ENCODE measurements at regions not wholly inside any gene's neighbourhood (a gene's known extent, or its start where the extent isn't known, plus 50 kb on each side); places are given as distances from the start of the nearest gene placed in this dataset.

- no peak for TF ChIP-seq TEAD4 (IDR thresholded peaks at IDR 0.05)
- TF ChIP-seq EP300 (IDR thresholded peaks at IDR 0.05; ENCODE audit: borderline replicate concordance): no peak
- TF ChIP-seq CEBPB (IDR thresholded peaks at IDR 0.05): no peak
- no peak for TF ChIP-seq FOXM1 (IDR thresholded peaks at IDR 0.05; ENCODE audit: borderline replicate concordance, low read depth)
- no peak for TF ChIP-seq NFIC (IDR thresholded peaks at IDR 0.05)
- TF ChIP-seq YY1 (IDR thresholded peaks at IDR 0.05; ENCODE audit: low read depth): no peak
- no peak for TF ChIP-seq RAD21 (IDR thresholded peaks at IDR 0.05; ENCODE audit: low read depth)
- TF ChIP-seq EGR1 (IDR thresholded peaks at IDR 0.05): no peak
- TF ChIP-seq CREB1 (IDR thresholded peaks at IDR 0.05; ENCODE audit: low read depth): no peak
- no peak for TF ChIP-seq MAX (IDR thresholded peaks at IDR 0.05)
- TF ChIP-seq TCF12 (IDR thresholded peaks at IDR 0.05; ENCODE audit: low read depth): no peak
- TF ChIP-seq TAF1 (IDR thresholded peaks at IDR 0.05; ENCODE audit: low read depth): no peak
- TF ChIP-seq REST (IDR thresholded peaks at IDR 0.05; ENCODE audit: low read depth): no peak
- TF ChIP-seq USF1 (IDR thresholded peaks at IDR 0.05): no peak
- no peak for TF ChIP-seq ZBTB7A (IDR thresholded peaks at IDR 0.05; ENCODE audit: low read depth)
Observed at GRCh38 chr5:24385070-24385469, 259.7 kb downstream of the CDH10 start.

- TF ChIP-seq REST (IDR thresholded peaks at IDR 0.05; ENCODE audit: low read depth): no peak
Observed at GRCh38 chr5:24385617-24386016, 259.2 kb downstream of the CDH10 start.

- no peak for TF ChIP-seq CREB1 (IDR thresholded peaks at IDR 0.05; ENCODE audit: low read depth)
Observed at GRCh38 chr5:24388448-24388847, 256.3 kb downstream of the CDH10 start.

- TF ChIP-seq REST (IDR thresholded peaks at IDR 0.05; ENCODE audit: low read depth): no peak
- no peak for TF ChIP-seq EGR1 (IDR thresholded peaks at IDR 0.05)
- no peak for TF ChIP-seq TAF1 (IDR thresholded peaks at IDR 0.05; ENCODE audit: low read depth)
Observed at GRCh38 chr5:24389968-24390367, 254.8 kb downstream of the CDH10 start.

- TF ChIP-seq NFIC (IDR thresholded peaks at IDR 0.05): no peak
- no peak for TF ChIP-seq TEAD4 (IDR thresholded peaks at IDR 0.05)
- no peak for TF ChIP-seq MAX (IDR thresholded peaks at IDR 0.05)
- TF ChIP-seq EP300 (IDR thresholded peaks at IDR 0.05; ENCODE audit: borderline replicate concordance): no peak
- TF ChIP-seq CREB1 (IDR thresholded peaks at IDR 0.05; ENCODE audit: low read depth): no peak
Observed at GRCh38 chr5:24391816-24392215, 253.0 kb downstream of the CDH10 start.

GRCh38 chr5:24397601-24398000 lies 247.2 kb downstream of the CDH10 start:
- TF ChIP-seq REST (IDR thresholded peaks at IDR 0.05; ENCODE audit: low read depth) (no peak), MAX (IDR thresholded peaks at IDR 0.05) (no peak), TAF1 (IDR thresholded peaks at IDR 0.05; ENCODE audit: low read depth) (no peak), USF1 (IDR thresholded peaks at IDR 0.05) (no peak), TEAD4 (IDR thresholded peaks at IDR 0.05) (no peak), EGR1 (IDR thresholded peaks at IDR 0.05) (no peak), TCF12 (IDR thresholded peaks at IDR 0.05; ENCODE audit: low read depth) (no peak), CEBPB (IDR thresholded peaks at IDR 0.05) (no peak), ZBTB7A (IDR thresholded peaks at IDR 0.05; ENCODE audit: low read depth) (no peak), NFIC (IDR thresholded peaks at IDR 0.05) (no peak), FOXM1 (IDR thresholded peaks at IDR 0.05; ENCODE audit: borderline replicate concordance, low read depth) (no peak), YY1 (IDR thresholded peaks at IDR 0.05; ENCODE audit: low read depth) (no peak), RAD21 (IDR thresholded peaks at IDR 0.05; ENCODE audit: low read depth) (no peak), CREB1 (IDR thresholded peaks at IDR 0.05; ENCODE audit: low read depth) (no peak), EP300 (IDR thresholded peaks at IDR 0.05; ENCODE audit: borderline replicate concordance) (no peak)
